CD4-positive, alpha-beta T cell (primary cell): ENCODE measurements at regions not wholly inside any gene's neighbourhood (a gene's known extent, or its start where the extent isn't known, plus 50 kb on each side); places are given as distances from the start of the nearest gene placed in this dataset.

Source experiments
- ATAC-seq: fragments of 200-7000 bp; cut with Tn5 transposase; one replicate; pipeline ENCODE4 v1.10.0; 2022; ENCODE audit warnings: mild to moderate bottlenecking; ENCODE audit not compliant: poor library complexity
- CTCF ChIA-PET: fragments of 350-600 bp; sonication (Branson Sonifier 250); formaldehyde crosslinking; loops from one replicate; lab custom pipeline; 2021; ENCODE audit warnings: antibody characterized with exemption, inconsistent platforms; lab: Charles Lee
- POLR2A ChIA-PET: fragments of 350-600 bp; sonication (Branson Sonifier 250); formaldehyde crosslinking; loops from one replicate; lab custom pipeline; 2021; ENCODE audit warnings: antibody characterized with exemption, inconsistent platforms; lab: Charles Lee
- DNase-seq, 14 experiments: peaks; one replicate each; pipeline ENCODE4 v3.0.0-alpha.2; 2013 to 2020; ENCODE audit warnings: mixed read lengths in 2 of 14
- H3K27ac ChIP-seq, 2 donors: one replicate each; pipeline versions ENCODE4 v1.5.1 to v1.7.0; 2013; ENCODE audit warnings: low read length in 2 of 2, low read depth in 1 of 2, mild to moderate bottlenecking in 1 of 2
- H3K27me3 ChIP-seq, 2 experiments: 1 replicate in 1 of 2; 2 replicates in 1 of 2; pipeline versions ENCODE4 v1.6.1 to v1.7.0; 2013; ENCODE audit warnings: low read length in 2 of 2, control low read depth in 1 of 2, mild to moderate bottlenecking in 1 of 2, moderate library complexity in 1 of 2; ENCODE audit not compliant: insufficient read depth in 2 of 2, control insufficient read depth in 1 of 2
- H3K36me3 ChIP-seq: one replicate; pipeline ENCODE4 v1.6.1; 2013; ENCODE audit warnings: low read length, control low read depth; ENCODE audit not compliant: insufficient read depth
- H3K4me1 ChIP-seq: one replicate; pipeline ENCODE4 v1.6.1; 2013; ENCODE audit warnings: low read length, control low read depth; ENCODE audit not compliant: insufficient read depth
- H3K4me3 ChIP-seq: one replicate; pipeline ENCODE4 v1.5.1; 2013; ENCODE audit warnings: mild to moderate bottlenecking, low read length, moderate library complexity
- H3K9me3 ChIP-seq, 2 experiments: 1 replicate in 1 of 2; 2 replicates in 1 of 2; pipeline versions ENCODE4 v1.6.1 to v1.7.0; 2013; ENCODE audit warnings: low read length in 2 of 2, mild to moderate bottlenecking in 2 of 2, control low read depth in 1 of 2, moderate library complexity in 1 of 2; ENCODE audit not compliant: control insufficient read depth in 1 of 2, insufficient read depth in 1 of 2
- H3K27ac Mint-ChIP-seq: one replicate; pipeline ENCODE4 v1.8.0; 2020; ENCODE audit warnings: mixed read lengths
- H3K27me3 Mint-ChIP-seq: one replicate; pipeline ENCODE4 v1.8.0; 2021; ENCODE audit warnings: mixed read lengths
- H3K36me3 Mint-ChIP-seq: one replicate; pipeline ENCODE4 v1.8.0; 2021; ENCODE audit warnings: low read depth, mixed read lengths
- H3K4me1 Mint-ChIP-seq: one replicate; pipeline ENCODE4 v1.8.0; 2021; ENCODE audit warnings: low read depth, mixed read lengths
- H3K4me3 Mint-ChIP-seq: one replicate; pipeline ENCODE4 v1.8.0; 2020; ENCODE audit warnings: mild to moderate bottlenecking, mixed read lengths
- H3K9me3 Mint-ChIP-seq: one replicate; pipeline ENCODE4 v1.8.0; 2020; ENCODE audit warnings: mixed read lengths
- CTCF ChIP-seq: fragments of 200-600 bp; IDR thresholded peaks from one replicate; pipeline ENCODE4 v1.8.0; 2022; ENCODE audit warnings: antibody characterized with exemption, mild to moderate bottlenecking
- intact Hi-C, 2 experiments: fragments of 100-400 bp; cut with DNase I in 1 of 2; cut with micrococcal nuclease in 1 of 2; formaldehyde crosslinking; loops; one replicate each; pipeline versions ENCODE4 v1.15.1 to v1.9.0; 2023 to 2025; cut with DNase I, micrococcal nuclease

GRCh38 chr1:221015159-221015790 is 136.0 kb downstream of the HLX start:
- Mint-ChIP-seq H3K27me3 (peaks cover 11% of the 10 kb centered on the region), H3K4me1 (no peaks in the 10 kb centered on the region), H3K4me3 (no peak overlapping the region), H3K27ac (no peak overlapping the region), H3K9me3 (no peaks in the 10 kb centered on the region), H3K36me3 (no peaks in the 10 kb centered on the region)
- ChIA-PET CTCF (no interaction called here), POLR2A (no interaction called here)
- H3K36me3 ChIP-seq = no peaks in the 10 kb centered on the region
- no peaks in the 10 kb centered on the region for H3K4me1 ChIP-seq
- H3K9me3 ChIP-seq = no peaks in the 10 kb centered on the region
- no peak for DNase-seq
- H3K27ac ChIP-seq = no peak overlapping the region
- no peak for TF ChIP-seq CTCF
- H3K4me3 ChIP-seq = no peak overlapping the region
- intact Hi-C loops = no loop called here
- no peak for ATAC-seq
- peaks cover 3% of the 10 kb centered on the region in 2 experiments for H3K27me3 ChIP-seq

GRCh38 chr1:221016751-221017150 is 137.5 kb downstream of the HLX start:
- no peak for DNase-seq
- no peak for ATAC-seq
- Histone ChIP-seq H3K36me3 (no peaks in the 10 kb centered on the region), H3K9me3 (no peaks in the 10 kb centered on the region), H3K4me1 (no peaks in the 10 kb centered on the region), H3K27ac (no peak overlapping the region), H3K27me3 (peaks cover 0 to 3% of the 10 kb centered on the region in 2 experiments), H3K4me3 (no peak overlapping the region)
- POLR2A ChIA-PET = no interaction called here
- Mint-ChIP-seq H3K4me1 (no peaks in the 10 kb centered on the region), H3K4me3 (no peak overlapping the region), H3K36me3 (no peaks in the 10 kb centered on the region), H3K9me3 (no peaks in the 10 kb centered on the region), H3K27me3 (peaks cover 11% of the 10 kb centered on the region), H3K27ac (no peak overlapping the region)
- CTCF ChIA-PET = no interaction called here
- intact Hi-C loops = no loop called here
- TF ChIP-seq CTCF = no peak

GRCh38 chr1:221018414-221018813 is 139.2 kb downstream of the HLX start:
- TF ChIP-seq CTCF = no peak
- no peaks in the 10 kb centered on the region for H3K36me3 Mint-ChIP-seq
- CTCF ChIA-PET = no interaction called here

More at GRCh38 chr1:221018414-221018813, 139.2 kb downstream of the HLX start:
- no peak for ATAC-seq
- H3K9me3 Mint-ChIP-seq = no peaks in the 10 kb centered on the region
- H3K36me3 ChIP-seq = no peaks in the 10 kb centered on the region
- H3K4me3 ChIP-seq = no peak overlapping the region
- no peak for DNase-seq
- H3K27ac Mint-ChIP-seq = no peak overlapping the region
- peaks cover 0 to 3% of the 10 kb centered on the region in 2 experiments for H3K27me3 ChIP-seq
- H3K27me3 Mint-ChIP-seq = peaks cover 10% of the 10 kb centered on the region
- no peak overlapping the region for H3K27ac ChIP-seq
- intact Hi-C loops = no loop called here
- no peaks in the 10 kb centered on the region for H3K4me1 Mint-ChIP-seq
- no peaks in the 10 kb centered on the region for H3K4me1 ChIP-seq
- POLR2A ChIA-PET = no interaction called here
- no peaks in the 10 kb centered on the region for H3K9me3 ChIP-seq
- no peak overlapping the region for H3K4me3 Mint-ChIP-seq
